Endothelial cell (in vitro differentiated cells): ENCODE measurements at regions not wholly inside any gene's neighbourhood (a gene's known extent, or its start where the extent isn't known, plus 50 kb on each side); places are given as distances from the start of the nearest gene placed in this dataset.

ENCODE experiments used
- DNase-seq: peaks from one replicate; pipeline ENCODE4 v3.0.0; 2021; ENCODE audit warnings: low spot score
- H3K27ac Mint-ChIP-seq: one replicate; pipeline ENCODE4 v1.8.0; 2021; ENCODE audit warnings: mixed read lengths, inconsistent platforms; ENCODE audit not compliant: unreplicated experiment
- H3K27me3 Mint-ChIP-seq: one replicate; pipeline ENCODE4 v1.8.0; 2021; ENCODE audit warnings: mild to moderate bottlenecking, moderate library complexity, mixed read lengths, inconsistent platforms; ENCODE audit not compliant: unreplicated experiment
- H3K36me3 Mint-ChIP-seq: one replicate; pipeline ENCODE4 v1.8.0; 2021; ENCODE audit warnings: mild to moderate bottlenecking, low read depth, mixed read lengths, inconsistent platforms; ENCODE audit not compliant: unreplicated experiment
- H3K4me1 Mint-ChIP-seq: one replicate; pipeline ENCODE4 v1.8.0; 2021; ENCODE audit warnings: mild to moderate bottlenecking, mixed read lengths, inconsistent platforms; ENCODE audit not compliant: unreplicated experiment
- H3K4me3 Mint-ChIP-seq: one replicate; pipeline ENCODE4 v1.8.0; 2021; ENCODE audit warnings: mild to moderate bottlenecking, mixed read lengths, inconsistent platforms; ENCODE audit not compliant: unreplicated experiment
- H3K9me3 Mint-ChIP-seq: one replicate; pipeline ENCODE4 v1.8.0; 2021; ENCODE audit warnings: mixed read lengths, inconsistent platforms; ENCODE audit not compliant: unreplicated experiment
- TF ChIP-seq, protein P1 (sequence below): fragments of 200-600 bp; sonication (generic); IDR thresholded peaks from one replicate; pipeline ENCODE4 v1.5.0; 2021; ENCODE audit warnings: antibody characterized with exemption; ENCODE audit not compliant: unreplicated experiment

DNA sequence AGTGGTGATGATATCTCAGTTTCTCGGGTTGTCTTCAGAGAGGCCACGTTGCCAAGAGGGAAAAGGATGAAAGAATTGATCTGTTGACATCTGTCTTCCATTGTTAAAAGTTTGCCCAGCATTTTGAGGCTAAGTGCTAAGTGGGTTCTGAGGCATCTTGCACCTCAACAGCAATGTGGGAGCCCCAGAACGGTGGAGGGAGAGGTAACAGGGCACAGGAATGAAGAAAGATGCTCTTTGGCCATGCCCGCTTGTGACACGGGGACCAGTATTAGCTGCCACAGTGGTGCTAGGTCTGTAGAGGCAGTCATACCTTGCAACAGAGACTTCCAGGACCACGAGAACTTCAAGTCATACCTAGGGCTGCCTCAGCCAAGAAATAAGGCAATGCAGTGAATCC is 106.6 kb upstream of the NUPR2 start:
- Mint-ChIP-seq H3K27ac (no peak overlapping the region), H3K4me1 (no peaks in the 10 kb centered on the region), H3K36me3 (peaks cover 9% of the 10 kb centered on the region), H3K27me3 (peaks cover 3% of the 10 kb centered on the region), H3K4me3 (no peak overlapping the region), H3K9me3 (peaks cover 32% of the 10 kb centered on the region)
- DNase-seq: no peak
- TF ChIP-seq, protein P1, sequence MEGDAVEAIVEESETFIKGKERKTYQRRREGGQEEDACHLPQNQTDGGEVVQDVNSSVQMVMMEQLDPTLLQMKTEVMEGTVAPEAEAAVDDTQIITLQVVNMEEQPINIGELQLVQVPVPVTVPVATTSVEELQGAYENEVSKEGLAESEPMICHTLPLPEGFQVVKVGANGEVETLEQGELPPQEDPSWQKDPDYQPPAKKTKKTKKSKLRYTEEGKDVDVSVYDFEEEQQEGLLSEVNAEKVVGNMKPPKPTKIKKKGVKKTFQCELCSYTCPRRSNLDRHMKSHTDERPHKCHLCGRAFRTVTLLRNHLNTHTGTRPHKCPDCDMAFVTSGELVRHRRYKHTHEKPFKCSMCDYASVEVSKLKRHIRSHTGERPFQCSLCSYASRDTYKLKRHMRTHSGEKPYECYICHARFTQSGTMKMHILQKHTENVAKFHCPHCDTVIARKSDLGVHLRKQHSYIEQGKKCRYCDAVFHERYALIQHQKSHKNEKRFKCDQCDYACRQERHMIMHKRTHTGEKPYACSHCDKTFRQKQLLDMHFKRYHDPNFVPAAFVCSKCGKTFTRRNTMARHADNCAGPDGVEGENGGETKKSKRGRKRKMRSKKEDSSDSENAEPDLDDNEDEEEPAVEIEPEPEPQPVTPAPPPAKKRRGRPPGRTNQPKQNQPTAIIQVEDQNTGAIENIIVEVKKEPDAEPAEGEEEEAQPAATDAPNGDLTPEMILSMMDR: no peak

DNA sequence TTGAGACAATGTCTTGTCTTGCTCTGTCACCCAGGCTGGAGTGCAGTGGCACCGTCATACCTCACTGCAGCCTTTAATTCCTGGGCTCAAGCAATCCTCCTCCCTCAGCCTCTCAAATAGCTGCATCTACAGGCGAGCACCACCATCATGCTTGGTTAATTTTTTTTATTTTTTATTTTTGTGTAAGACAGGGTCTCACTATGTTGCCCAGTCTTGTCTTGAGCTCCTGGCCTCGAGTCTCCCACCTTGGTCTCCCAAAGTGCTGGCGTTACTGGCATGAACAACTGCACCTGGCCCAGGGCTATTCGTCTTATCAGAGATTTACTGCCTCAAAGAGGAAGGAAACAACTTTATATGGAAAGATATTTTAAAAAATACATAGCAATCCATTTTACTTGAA is 102.8 kb upstream of the NUPR2 start:
- H3K4me3 Mint-ChIP-seq: no peak overlapping the region
- DNase-seq: no peak
- H3K27me3 Mint-ChIP-seq: peaks cover 5% of the 10 kb centered on the region
- TF ChIP-seq, protein P1: no peak
- no peaks in the 10 kb centered on the region for H3K4me1 Mint-ChIP-seq
- H3K36me3 Mint-ChIP-seq: peaks cover 14% of the 10 kb centered on the region
- H3K27ac Mint-ChIP-seq: no peak overlapping the region
- peaks cover 21% of the 10 kb centered on the region for H3K9me3 Mint-ChIP-seq

DNA sequence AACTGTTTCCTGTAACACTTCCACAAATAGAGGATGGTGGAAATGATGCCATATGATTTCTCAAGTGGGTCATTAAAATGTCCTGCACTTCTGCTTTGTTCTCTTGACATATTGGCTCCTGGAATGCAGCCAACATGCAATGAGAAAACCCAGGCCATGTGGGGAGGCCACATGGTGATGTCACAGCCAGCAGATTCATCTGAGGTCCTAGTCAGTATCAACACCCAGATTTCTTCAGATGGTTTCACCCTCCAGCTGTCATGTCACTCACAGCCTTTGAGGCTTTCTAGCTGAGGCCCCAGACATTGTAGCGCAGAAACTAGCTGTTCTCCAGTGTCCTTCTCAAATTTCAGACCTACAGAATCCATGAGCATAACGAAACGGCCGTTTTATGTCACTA is 102.3 kb upstream of the NUPR2 start:
- DNase-seq: no peak
- Mint-ChIP-seq H3K4me3 (no peak overlapping the region), H3K4me1 (no peaks in the 10 kb centered on the region), H3K27me3 (peaks cover 7% of the 10 kb centered on the region), H3K36me3 (peaks cover 14% of the 10 kb centered on the region), H3K9me3 (peaks cover 25% of the 10 kb centered on the region), H3K27ac (no peak overlapping the region)
- TF ChIP-seq, protein P1: no peak

DNA sequence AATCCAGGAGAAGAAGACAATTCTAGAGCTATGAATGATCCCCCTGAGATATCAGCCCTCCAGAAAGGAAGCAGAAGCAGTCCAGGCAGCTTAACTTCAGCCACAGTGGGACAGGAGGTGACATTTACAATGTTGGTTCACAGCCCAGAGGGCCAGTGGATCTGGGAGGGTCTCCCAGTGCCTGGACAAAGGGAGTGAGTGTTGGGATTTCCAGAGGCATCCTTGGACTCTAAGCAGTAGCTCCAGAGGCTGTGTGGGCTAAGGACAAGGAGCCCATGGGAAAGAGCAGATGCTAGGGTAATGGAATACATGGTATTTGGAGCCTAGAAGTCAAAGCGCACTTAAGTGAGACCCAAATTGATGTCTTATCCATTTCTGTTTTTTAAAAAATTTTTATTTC is 97.4 kb upstream of the NUPR2 start:
- TF ChIP-seq, protein P1: no peak
- H3K27me3 Mint-ChIP-seq: peaks cover 5% of the 10 kb centered on the region
- DNase-seq: no peak
- no peak overlapping the region for H3K27ac Mint-ChIP-seq
- H3K36me3 Mint-ChIP-seq: peaks cover 8% of the 10 kb centered on the region
- H3K4me1 Mint-ChIP-seq: no peaks in the 10 kb centered on the region
- peaks cover 38% of the 10 kb centered on the region for H3K9me3 Mint-ChIP-seq
- H3K4me3 Mint-ChIP-seq: no peak overlapping the region

DNA sequence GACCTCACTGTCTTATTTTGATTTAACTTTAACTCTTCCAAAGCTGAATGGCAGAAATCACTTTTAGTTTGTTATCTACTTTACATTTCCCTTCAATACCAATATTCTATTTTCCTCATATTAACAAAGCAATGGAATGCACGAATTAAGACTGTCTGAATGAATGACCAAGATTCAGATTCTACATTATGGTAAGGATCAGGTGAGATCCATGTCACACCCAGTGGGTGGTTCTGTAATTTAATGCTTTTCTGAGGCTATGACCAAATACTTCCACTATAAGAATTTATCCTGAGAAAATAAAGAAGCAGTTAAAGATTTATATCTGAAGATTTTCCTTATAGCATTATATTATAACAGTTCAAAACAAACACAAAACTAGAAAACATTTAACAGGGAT is 90.2 kb upstream of the NUPR2 start:
- no peak overlapping the region for H3K27ac Mint-ChIP-seq
- TF ChIP-seq, protein P1: no peak
- peaks cover 31% of the 10 kb centered on the region for H3K9me3 Mint-ChIP-seq
- peaks cover 3% of the 10 kb centered on the region for H3K27me3 Mint-ChIP-seq
- H3K4me1 Mint-ChIP-seq: no peaks in the 10 kb centered on the region
- no peak overlapping the region for H3K4me3 Mint-ChIP-seq
- H3K36me3 Mint-ChIP-seq: no peaks in the 10 kb centered on the region
- DNase-seq: no peak
